ENCODE measurements at regions not wholly inside any gene's neighbourhood (a gene's known extent, or its start where the extent isn't known, plus 50 kb on each side); places are given as distances from the start of the nearest gene placed in this dataset.
"Not testable (repeated sequence)": the region's sequence is repeated elsewhere in the genome, so short reads cannot be mapped to it uniquely, and the experiment has no call there.

DNA sequence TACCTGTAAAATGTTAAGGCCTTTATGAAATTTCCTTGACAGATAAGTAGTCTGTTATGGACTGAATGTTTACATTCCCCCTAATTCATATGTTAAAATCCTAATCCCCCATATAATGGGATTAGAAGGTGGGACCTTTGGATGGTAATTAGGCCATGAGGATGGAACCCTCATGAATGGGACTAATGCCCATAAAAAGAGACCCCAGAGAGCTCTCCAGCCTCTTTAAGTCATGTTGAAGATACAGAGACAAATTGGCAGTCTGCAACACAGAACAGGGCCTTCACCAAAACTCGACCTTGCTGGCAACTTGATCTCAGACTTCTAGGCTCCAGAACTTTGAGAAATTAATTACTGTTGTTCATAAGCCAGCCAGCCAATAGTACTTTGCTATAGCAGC lies 1344.5 kb upstream of the PCDH7 start:
- H3K27ac ChIP-seq (ENCODE audit: low read depth, low read length), result no peak overlapping the region
- no peaks in the 10 kb centered on the region for H3K36me3 ChIP-seq (ENCODE audit: control insufficient read depth, low read length)

GRCh38 chr4:29378237-29378636 lies 1341.9 kb upstream of the PCDH7 start:
- not testable (repeated sequence) for H3K36me3 ChIP-seq (ENCODE audit: control insufficient read depth, low read length); H3K27ac ChIP-seq (ENCODE audit: low read depth, low read length); H4K20me1 ChIP-seq (ENCODE audit: control insufficient read depth, insufficient read depth, low read depth, low read length); H3K79me2 ChIP-seq (ENCODE audit: control insufficient read depth, low read length); H3K4me2 ChIP-seq (ENCODE audit: low read length); H3F3A ChIP-seq (ENCODE audit: control insufficient read depth, insufficient read depth); H3K27me3 ChIP-seq (ENCODE audit: control insufficient read depth, low read length); H3K9me3 ChIP-seq (ENCODE audit: control insufficient read depth, insufficient read depth, low read length); H3K9me2 ChIP-seq (replicated peaks; ENCODE audit: control insufficient read depth, low read length); H3K4me1 ChIP-seq (ENCODE audit: control insufficient read depth, low read length); H3K4me3 ChIP-seq (ENCODE audit: low read length)

More for the DNA sequence above, 1344.5 kb upstream of the PCDH7 start:
- no peaks in the 10 kb centered on the region for H3K9me2 ChIP-seq (replicated peaks; ENCODE audit: control insufficient read depth, low read length)
- no peak overlapping the region for H3K4me3 ChIP-seq (ENCODE audit: low read length)
- no peak overlapping the region for H3K4me2 ChIP-seq (ENCODE audit: low read length)
- H4K20me1 ChIP-seq (ENCODE audit: control insufficient read depth, insufficient read depth, low read depth, low read length), result no peaks in the 10 kb centered on the region
- no peaks in the 10 kb centered on the region for H3K9me3 ChIP-seq (ENCODE audit: control insufficient read depth, insufficient read depth, low read length)
- no peaks in the 10 kb centered on the region for H3K27me3 ChIP-seq (ENCODE audit: control insufficient read depth, low read length)
- H3F3A ChIP-seq (ENCODE audit: control insufficient read depth, insufficient read depth), result no peaks in the 10 kb centered on the region
- H3K79me2 ChIP-seq (ENCODE audit: control insufficient read depth, low read length), result no peaks in the 10 kb centered on the region
- TF ChIP-seq, protein P1, sequence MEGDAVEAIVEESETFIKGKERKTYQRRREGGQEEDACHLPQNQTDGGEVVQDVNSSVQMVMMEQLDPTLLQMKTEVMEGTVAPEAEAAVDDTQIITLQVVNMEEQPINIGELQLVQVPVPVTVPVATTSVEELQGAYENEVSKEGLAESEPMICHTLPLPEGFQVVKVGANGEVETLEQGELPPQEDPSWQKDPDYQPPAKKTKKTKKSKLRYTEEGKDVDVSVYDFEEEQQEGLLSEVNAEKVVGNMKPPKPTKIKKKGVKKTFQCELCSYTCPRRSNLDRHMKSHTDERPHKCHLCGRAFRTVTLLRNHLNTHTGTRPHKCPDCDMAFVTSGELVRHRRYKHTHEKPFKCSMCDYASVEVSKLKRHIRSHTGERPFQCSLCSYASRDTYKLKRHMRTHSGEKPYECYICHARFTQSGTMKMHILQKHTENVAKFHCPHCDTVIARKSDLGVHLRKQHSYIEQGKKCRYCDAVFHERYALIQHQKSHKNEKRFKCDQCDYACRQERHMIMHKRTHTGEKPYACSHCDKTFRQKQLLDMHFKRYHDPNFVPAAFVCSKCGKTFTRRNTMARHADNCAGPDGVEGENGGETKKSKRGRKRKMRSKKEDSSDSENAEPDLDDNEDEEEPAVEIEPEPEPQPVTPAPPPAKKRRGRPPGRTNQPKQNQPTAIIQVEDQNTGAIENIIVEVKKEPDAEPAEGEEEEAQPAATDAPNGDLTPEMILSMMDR (IDR thresholded peaks at IDR 0.05; ENCODE audit: low read depth, low read length, poor library complexity, severe bottlenecking), result no peak
- TF ChIP-seq EZH2phosphoT487 (IDR thresholded peaks at IDR 0.05; ENCODE audit: borderline replicate concordance, low read length), result no peak
- H3K4me1 ChIP-seq (ENCODE audit: control insufficient read depth, low read length), result no peaks in the 10 kb centered on the region

GRCh38 chr4:29390921-29391320 lies 1329.2 kb upstream of the PCDH7 start:
- Histone ChIP-seq H3K27me3 (ENCODE audit: control insufficient read depth, low read length) (no peaks in the 10 kb centered on the region), H3K79me2 (ENCODE audit: control insufficient read depth, low read length) (no peaks in the 10 kb centered on the region), H4K20me1 (ENCODE audit: control insufficient read depth, insufficient read depth, low read depth, low read length) (no peaks in the 10 kb centered on the region), H3K27ac (ENCODE audit: low read depth, low read length) (no peak overlapping the region), H3K4me3 (ENCODE audit: low read length) (no peak overlapping the region), H3K9me2 (replicated peaks; ENCODE audit: control insufficient read depth, low read length) (no peaks in the 10 kb centered on the region), H3K36me3 (ENCODE audit: control insufficient read depth, low read length) (no peaks in the 10 kb centered on the region), H3K4me2 (ENCODE audit: low read length) (no peak overlapping the region), H3F3A (ENCODE audit: control insufficient read depth, insufficient read depth) (no peaks in the 10 kb centered on the region), H3K9me3 (ENCODE audit: control insufficient read depth, insufficient read depth, low read length) (no peaks in the 10 kb centered on the region), H3K4me1 (ENCODE audit: control insufficient read depth, low read length) (no peaks in the 10 kb centered on the region)
- TF ChIP-seq, protein P1 (IDR thresholded peaks at IDR 0.05; ENCODE audit: low read depth, low read length, poor library complexity, severe bottlenecking), result no peak
- no peak for TF ChIP-seq EZH2phosphoT487 (IDR thresholded peaks at IDR 0.05; ENCODE audit: borderline replicate concordance, low read length)

DNA sequence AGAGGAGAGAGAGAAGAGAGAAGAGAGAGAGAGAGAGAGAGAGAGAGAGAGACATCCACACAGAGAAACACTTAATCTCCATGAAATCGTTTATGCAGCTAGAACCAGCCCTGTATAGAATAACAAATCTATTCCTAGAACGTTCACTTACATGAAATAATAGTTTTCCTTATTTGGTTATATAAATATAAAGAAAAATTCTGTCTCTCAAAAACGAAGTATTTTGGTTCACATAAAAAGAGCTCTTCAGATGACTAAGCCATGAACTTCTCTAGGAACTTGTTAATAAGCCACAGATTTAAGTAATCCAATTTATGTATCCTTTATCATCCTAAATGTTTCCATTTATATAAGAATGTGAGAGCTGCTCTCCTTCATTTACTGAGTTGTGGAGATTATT lies 1315.1 kb upstream of the PCDH7 start:
- no peak overlapping the region for H3K4me2 ChIP-seq (ENCODE audit: low read length)
- no peaks in the 10 kb centered on the region for H3K36me3 ChIP-seq (ENCODE audit: control insufficient read depth, low read length)
- TF ChIP-seq EZH2phosphoT487 (IDR thresholded peaks at IDR 0.05; ENCODE audit: borderline replicate concordance, low read length), result no peak
- TF ChIP-seq, protein P1 (IDR thresholded peaks at IDR 0.05; ENCODE audit: low read depth, low read length, poor library complexity, severe bottlenecking), result no peak
- H3K4me1 ChIP-seq (ENCODE audit: control insufficient read depth, low read length), result no peaks in the 10 kb centered on the region
- H3K27me3 ChIP-seq (ENCODE audit: control insufficient read depth, low read length), result no peaks in the 10 kb centered on the region
- H3K9me2 ChIP-seq (replicated peaks; ENCODE audit: control insufficient read depth, low read length), result no peaks in the 10 kb centered on the region
- no peaks in the 10 kb centered on the region for H3K9me3 ChIP-seq (ENCODE audit: control insufficient read depth, insufficient read depth, low read length)
- no peak overlapping the region for H3K4me3 ChIP-seq (ENCODE audit: low read length)
- H3K27ac ChIP-seq (ENCODE audit: low read depth, low read length), result no peak overlapping the region
- no peaks in the 10 kb centered on the region for H3K79me2 ChIP-seq (ENCODE audit: control insufficient read depth, low read length)
- H3F3A ChIP-seq (ENCODE audit: control insufficient read depth, insufficient read depth), result no peaks in the 10 kb centered on the region
- H4K20me1 ChIP-seq (ENCODE audit: control insufficient read depth, insufficient read depth, low read depth, low read length), result no peaks in the 10 kb centered on the region

Measured in DOHH2 (cell line).